GM11168 (cell line): ENCODE measurements at regions not wholly inside any gene's neighbourhood (a gene's known extent, or its start where the extent isn't known, plus 50 kb on each side); places are given as distances from the start of the nearest gene placed in this dataset.
"Not testable (repeated sequence)": the region's sequence is repeated elsewhere in the genome, so short reads cannot be mapped to it uniquely, and the experiment has no call there.

Source experiments
- in situ Hi-C: fragments of 300-500 bp; cut with MboI; formaldehyde crosslinking; loops from one replicate; pipeline ENCODE4 v1.12.0; 2022; ENCODE audit warnings: low sequenced_read_pairs; ENCODE audit not compliant: unreplicated experiment

GRCh38 chr21:28018213-28018612 lies 974.5 kb downstream of the LTN1 start:
- in situ Hi-C loops, result no loop called here

GRCh38 chr21:28016571-28016970 lies 976.1 kb downstream of the LTN1 start:
- in situ Hi-C loops, result no loop called here

- in situ Hi-C loops, result not testable (repeated sequence)
These were observed 979.6 kb downstream of the LTN1 start for GRCh38 chr21:28013123-28013522.

- in situ Hi-C loops, result not testable (repeated sequence)
These were observed 980.7 kb downstream of the LTN1 start for GRCh38 chr21:28011970-28012369.

- in situ Hi-C loops, result not testable (repeated sequence)
These were observed 984.4 kb downstream of the LTN1 start for GRCh38 chr21:28008245-28008644.

- in situ Hi-C loops, result not testable (repeated sequence)
These were observed 989.0 kb downstream of the LTN1 start for GRCh38 chr21:28003627-28004026.

- in situ Hi-C loops, result not testable (repeated sequence)
These were observed 995.8 kb downstream of the LTN1 start for GRCh38 chr21:27996906-27997305.

- in situ Hi-C loops, result not testable (repeated sequence)
These were observed 1007.9 kb downstream of the LTN1 start for GRCh38 chr21:27984663-27985325.

GRCh38 chr21:27979446-27979845 lies 1012.6 kb upstream of the ADAMTS5 start:
- in situ Hi-C loops, result not testable (repeated sequence)

GRCh38 chr21:27975514-27975913 lies 1008.6 kb upstream of the ADAMTS5 start:
- in situ Hi-C loops, result no loop called here

GRCh38 chr21:27974152-27974551 lies 1007.3 kb upstream of the ADAMTS5 start:
- in situ Hi-C loops, result not testable (repeated sequence)

GRCh38 chr21:27968240-27968639 lies 1001.4 kb upstream of the ADAMTS5 start:
- in situ Hi-C loops, result not testable (repeated sequence)

GRCh38 chr21:27954543-27955165 lies 987.8 kb upstream of the ADAMTS5 start:
- in situ Hi-C loops, result no loop called here

GRCh38 chr21:27953340-27954045 lies 986.6 kb upstream of the ADAMTS5 start:
- in situ Hi-C loops, result no loop called here

- in situ Hi-C loops, result not testable (repeated sequence)
These were observed 982.2 kb upstream of the ADAMTS5 start for GRCh38 chr21:27949093-27949492.

GRCh38 chr21:27930108-27930767 lies 963.4 kb upstream of the ADAMTS5 start:
- in situ Hi-C loops, result not testable (repeated sequence)

GRCh38 chr21:27929179-27929578 lies 962.3 kb upstream of the ADAMTS5 start:
- in situ Hi-C loops, result not testable (repeated sequence)

GRCh38 chr21:27928534-27929115 lies 961.7 kb upstream of the ADAMTS5 start:
- in situ Hi-C loops, result not testable (repeated sequence)

GRCh38 chr21:27921421-27921820 lies 954.5 kb upstream of the ADAMTS5 start:
- in situ Hi-C loops, result not testable (repeated sequence)

- in situ Hi-C loops, result not testable (repeated sequence)
These were observed 951.1 kb upstream of the ADAMTS5 start for GRCh38 chr21:27917966-27918365.
